Breast epithelium (tissue), 3 donors: ENCODE measurements at regions not wholly inside any gene's neighbourhood (a gene's known extent, or its start where the extent isn't known, plus 50 kb on each side); places are given as distances from the start of the nearest gene placed in this dataset.
"Not testable (repeated sequence)": the region's sequence is repeated elsewhere in the genome, so short reads cannot be mapped to it uniquely, and the experiment has no call there.

Experiments used
- CTCF ChIP-seq, 3 donors: fragments of 450-650 bp; IDR thresholded peaks; one replicate each; pipeline ENCODE4 v1.5.1; 2016 to 2017; ENCODE audit warnings: antibody characterized with exemption in 3 of 3, mild to moderate bottlenecking in 3 of 3, moderate library complexity in 3 of 3
- POLR2A ChIP-seq: fragments of 450-650 bp; IDR thresholded peaks from one replicate; pipeline ENCODE4 v1.6.1; 2016; ENCODE audit warnings: antibody characterized with exemption, mild to moderate bottlenecking, moderate library complexity
- POLR2AphosphoS5 ChIP-seq, 3 donors: sonication (generic); formaldehyde crosslinking; IDR thresholded peaks; one replicate each; pipeline ENCODE4 v1.6.1; 2017; ENCODE audit warnings: antibody characterized with exemption in 3 of 3

GRCh38 chr22:35487623-35488022 is 53.0 kb upstream of the RASD2 start:
- TF ChIP-seq POLR2A; CTCF (IDR thresholded peaks at IDR 0.05); POLR2AphosphoS5 (IDR thresholded peaks at IDR 0.05): not testable (repeated sequence)
